ENCODE measurements at regions not wholly inside any gene's neighbourhood (a gene's known extent, or its start where the extent isn't known, plus 50 kb on each side); places are given as distances from the start of the nearest gene placed in this dataset.

- Histone ChIP-seq H3K27ac (replicated peaks) (no peak overlapping the region), H3K27me3 (ENCODE audit: insufficient read depth, poor library complexity, severe bottlenecking) (no peaks in the 10 kb centered on the region)
Observed at GRCh38 chrX:27903960-27904359, 77.3 kb downstream of the DCAF8L1 start.

GRCh38 chrX:27893871-27894270, 86.1 kb downstream of the MAGEB10 start:
- no peak overlapping the region for H3K27ac ChIP-seq (replicated peaks)
- no peaks in the 10 kb centered on the region for H3K27me3 ChIP-seq (ENCODE audit: insufficient read depth, poor library complexity, severe bottlenecking)
- TF ChIP-seq CTCF (IDR thresholded peaks at IDR 0.05; ENCODE audit: insufficient read depth, low read length), result no peak
- DNase-seq (ENCODE audit: low read depth in 1 of 2, low spot score in 1 of 2), result no peak
- no peak overlapping the region for H3K4me3 ChIP-seq (replicated peaks; ENCODE audit: insufficient read depth, low read length)

More at GRCh38 chrX:27903960-27904359, 77.3 kb downstream of the DCAF8L1 start:
- H3K4me3 ChIP-seq (replicated peaks; ENCODE audit: insufficient read depth, low read length), result no peak overlapping the region
- TF ChIP-seq REST (IDR thresholded peaks at IDR 0.05; ENCODE audit: insufficient replicate concordance, low read depth) (no peak), CTCF (IDR thresholded peaks at IDR 0.05; ENCODE audit: insufficient read depth, low read length) (no peak), POLR2AphosphoS5 (IDR thresholded peaks at IDR 0.05; ENCODE audit: low read depth) (no peak), SPI1 (IDR thresholded peaks at IDR 0.05; ENCODE audit: borderline replicate concordance, low read depth) (no peak), GABPA (IDR thresholded peaks at IDR 0.05; ENCODE audit: low read depth) (no peak)
- DNase-seq (ENCODE audit: low read depth in 1 of 2, low spot score in 1 of 2), result no peak

GRCh38 chrX:27893211-27893610, 85.4 kb downstream of the MAGEB10 start:
- Histone ChIP-seq H3K27me3 (ENCODE audit: insufficient read depth, poor library complexity, severe bottlenecking) (no peaks in the 10 kb centered on the region), H3K4me3 (replicated peaks; ENCODE audit: insufficient read depth, low read length) (no peak overlapping the region), H3K27ac (replicated peaks) (no peak overlapping the region)
- DNase-seq (ENCODE audit: low read depth in 1 of 2, low spot score in 1 of 2), result no peak
- TF ChIP-seq SPI1 (IDR thresholded peaks at IDR 0.05; ENCODE audit: borderline replicate concordance, low read depth), result no peak
- TF ChIP-seq CTCF (IDR thresholded peaks at IDR 0.05; ENCODE audit: insufficient read depth, low read length), result no peak
- TF ChIP-seq REST (IDR thresholded peaks at IDR 0.05; ENCODE audit: insufficient replicate concordance, low read depth), result no peak
- no peak for TF ChIP-seq POLR2AphosphoS5 (IDR thresholded peaks at IDR 0.05; ENCODE audit: low read depth)
- no peak for TF ChIP-seq GABPA (IDR thresholded peaks at IDR 0.05; ENCODE audit: low read depth)

GRCh38 chrX:27890611-27891010, 82.8 kb downstream of the MAGEB10 start:
- Histone ChIP-seq H3K27me3 (ENCODE audit: insufficient read depth, poor library complexity, severe bottlenecking) (no peaks in the 10 kb centered on the region), H3K27ac (replicated peaks) (no peak overlapping the region), H3K4me3 (replicated peaks; ENCODE audit: insufficient read depth, low read length) (no peak overlapping the region)
- DNase-seq (ENCODE audit: low read depth in 1 of 2, low spot score in 1 of 2), result no peak
- TF ChIP-seq SPI1 (IDR thresholded peaks at IDR 0.05; ENCODE audit: borderline replicate concordance, low read depth), result no peak
- TF ChIP-seq CTCF (IDR thresholded peaks at IDR 0.05; ENCODE audit: insufficient read depth, low read length), result no peak
- TF ChIP-seq GABPA (IDR thresholded peaks at IDR 0.05; ENCODE audit: low read depth), result no peak
- TF ChIP-seq POLR2AphosphoS5 (IDR thresholded peaks at IDR 0.05; ENCODE audit: low read depth), result no peak
- TF ChIP-seq REST (IDR thresholded peaks at IDR 0.05; ENCODE audit: insufficient replicate concordance, low read depth), result no peak

All from HL-60 (cell line).